ENCODE measurements at regions not wholly inside any gene's neighbourhood (a gene's known extent, or its start where the extent isn't known, plus 50 kb on each side); places are given as distances from the start of the nearest gene placed in this dataset.
A peak's percentile ranks its signal among the peaks of the same experiment; 100 is the strongest.
"Not testable (repeated sequence)": the region's sequence is repeated elsewhere in the genome, so short reads cannot be mapped to it uniquely, and the experiment has no call there.

- peak overlapping the region in 8 of 21 experiments; percentile 15 to 82 (median 55) for H3K27ac ChIP-seq
- no peak overlapping the region for H3K4me3 ChIP-seq
Observed at GRCh38 chr2:63735931-63736330, 105.8 kb upstream of the UGP2 start.

DNA sequence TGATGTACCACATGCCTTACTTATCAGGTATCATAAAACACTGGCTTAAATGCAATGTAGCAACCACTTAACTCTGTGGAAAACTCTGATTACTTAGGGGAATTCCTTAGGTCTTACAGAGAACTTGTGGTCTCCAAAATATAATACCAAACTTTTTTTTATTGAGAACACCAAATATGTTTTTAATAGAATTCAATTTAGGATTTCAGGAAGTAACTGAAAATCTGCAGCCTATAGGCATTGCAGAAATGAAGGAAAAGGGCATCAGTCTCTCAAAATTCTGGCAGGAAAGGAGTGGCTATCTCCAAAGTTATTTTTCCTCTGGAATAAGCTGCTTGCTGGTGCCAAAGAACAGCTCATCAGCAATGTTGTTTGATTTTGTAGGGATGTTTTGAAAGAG lies 105.3 kb upstream of the UGP2 start:
- H3K4me3 ChIP-seq = no peak overlapping the region
- peak overlapping the region in 10 of 21 experiments; percentile 32 to 83 (median 70) for H3K27ac ChIP-seq

GRCh38 chr2:63737081-63737751 lies 104.5 kb upstream of the UGP2 start:
- H3K4me3 ChIP-seq = no peak overlapping the region
- peak overlapping the region in 19 of 21 experiments; percentile 5 to 83 (median 59) for H3K27ac ChIP-seq

DNA sequence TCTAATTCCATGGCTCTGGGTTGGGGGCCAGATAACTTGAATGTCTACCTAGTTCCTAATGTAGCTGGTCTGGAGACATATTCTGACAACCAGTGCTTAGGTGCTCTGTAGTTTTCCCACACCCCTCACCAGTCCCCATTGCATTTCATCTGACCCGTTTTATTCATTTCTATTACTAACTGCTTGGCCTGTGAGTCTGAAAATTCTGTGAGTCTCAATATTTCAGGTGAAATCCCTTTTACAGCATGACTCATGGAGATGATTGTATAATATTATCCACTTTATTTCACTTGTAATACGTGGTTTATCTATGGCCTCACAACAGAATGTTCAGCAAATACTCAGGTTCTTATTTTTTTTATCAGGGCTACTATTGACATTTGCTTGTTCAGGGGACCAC lies 103.7 kb upstream of the UGP2 start:
- Histone ChIP-seq H3K4me3 (no peak overlapping the region), H3K27ac (peak overlapping the region in 14 of 21 experiments; percentile 11 to 83 (median 61))

GRCh38 chr2:63739180-63739579 lies 102.5 kb upstream of the UGP2 start:
- not testable (repeated sequence) for H3K27ac ChIP-seq, H3K4me3 ChIP-seq

DNA sequence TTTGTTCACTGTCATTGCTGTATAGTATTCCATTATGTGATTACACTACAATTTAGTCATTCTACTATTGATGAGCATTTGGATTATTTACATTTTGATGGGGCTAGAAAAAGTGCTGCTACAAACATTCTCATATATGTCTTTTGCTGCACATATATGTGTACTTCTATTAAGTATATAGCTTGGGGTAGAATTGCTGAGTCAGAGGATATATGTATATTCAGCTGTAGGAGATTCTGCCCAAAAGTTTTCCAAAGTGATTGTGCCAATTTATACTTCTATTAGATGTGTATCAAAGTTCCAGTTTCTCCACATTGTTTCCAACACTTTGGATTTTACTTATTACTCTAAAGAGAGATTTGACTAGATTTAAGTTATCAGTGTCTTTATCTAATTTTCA lies 101.7 kb upstream of the UGP2 start:
- H3K27ac ChIP-seq = no peak overlapping the region
- H3K4me3 ChIP-seq = no peak overlapping the region

DNA sequence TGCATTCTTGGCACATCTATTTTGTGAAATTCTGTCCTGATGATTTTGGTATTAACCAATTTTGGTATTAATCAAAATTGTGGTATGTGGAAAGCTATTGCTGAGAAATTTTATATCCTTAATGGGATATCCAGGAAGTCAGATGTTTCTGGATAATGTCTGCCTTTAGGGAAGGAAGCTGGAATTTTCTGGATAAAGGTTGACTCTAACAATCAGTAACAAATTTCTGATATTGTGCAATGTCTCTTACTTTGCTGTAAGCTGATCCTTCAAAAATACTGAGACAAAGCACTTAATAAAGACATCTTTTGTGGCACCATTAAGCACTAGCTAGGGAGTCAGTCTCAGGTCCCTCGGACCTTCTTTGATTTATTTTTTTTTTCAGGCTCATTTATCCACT lies 100.8 kb upstream of the UGP2 start:
- no peak overlapping the region for H3K27ac ChIP-seq
- no peak overlapping the region for H3K4me3 ChIP-seq

DNA sequence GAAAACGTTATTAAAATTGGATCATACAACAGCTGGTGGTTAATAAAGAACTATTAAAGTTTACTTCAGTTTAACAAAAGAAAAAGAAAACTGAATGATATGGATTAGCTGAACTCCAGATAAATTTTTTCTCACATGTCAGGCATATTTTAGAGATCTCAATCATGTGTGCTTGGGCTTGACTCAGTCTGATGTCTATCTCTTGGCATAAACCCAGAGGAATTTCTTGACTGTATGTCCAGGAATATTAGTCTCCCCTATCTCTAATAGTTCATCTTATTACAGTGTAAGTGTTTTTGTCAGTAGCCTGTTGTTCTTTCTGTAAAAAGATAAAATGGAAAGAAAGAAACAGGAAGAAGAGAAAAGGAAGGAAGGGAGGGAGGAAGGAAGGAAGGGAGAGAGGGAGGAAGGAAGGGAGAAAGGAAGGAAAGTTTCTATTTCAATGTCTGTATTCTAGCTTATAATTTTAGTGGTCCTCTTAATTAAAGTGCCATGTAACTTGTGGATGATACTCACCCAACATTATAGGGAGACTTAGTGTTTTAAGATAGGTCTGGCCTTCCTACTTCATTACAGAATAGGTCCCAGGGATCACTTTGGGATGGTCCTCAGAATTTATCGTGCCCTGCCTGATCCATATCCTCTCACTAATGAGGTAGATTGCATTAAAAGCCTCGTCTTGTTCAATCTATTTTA lies 99.7 kb upstream of the UGP2 start:
- no peak overlapping the region for H3K27ac ChIP-seq
- H3K4me3 ChIP-seq = no peak overlapping the region

GRCh38 chr2:63742580-63742976 lies 99.1 kb upstream of the UGP2 start:
- H3K4me3 ChIP-seq = no peak overlapping the region

DNA sequence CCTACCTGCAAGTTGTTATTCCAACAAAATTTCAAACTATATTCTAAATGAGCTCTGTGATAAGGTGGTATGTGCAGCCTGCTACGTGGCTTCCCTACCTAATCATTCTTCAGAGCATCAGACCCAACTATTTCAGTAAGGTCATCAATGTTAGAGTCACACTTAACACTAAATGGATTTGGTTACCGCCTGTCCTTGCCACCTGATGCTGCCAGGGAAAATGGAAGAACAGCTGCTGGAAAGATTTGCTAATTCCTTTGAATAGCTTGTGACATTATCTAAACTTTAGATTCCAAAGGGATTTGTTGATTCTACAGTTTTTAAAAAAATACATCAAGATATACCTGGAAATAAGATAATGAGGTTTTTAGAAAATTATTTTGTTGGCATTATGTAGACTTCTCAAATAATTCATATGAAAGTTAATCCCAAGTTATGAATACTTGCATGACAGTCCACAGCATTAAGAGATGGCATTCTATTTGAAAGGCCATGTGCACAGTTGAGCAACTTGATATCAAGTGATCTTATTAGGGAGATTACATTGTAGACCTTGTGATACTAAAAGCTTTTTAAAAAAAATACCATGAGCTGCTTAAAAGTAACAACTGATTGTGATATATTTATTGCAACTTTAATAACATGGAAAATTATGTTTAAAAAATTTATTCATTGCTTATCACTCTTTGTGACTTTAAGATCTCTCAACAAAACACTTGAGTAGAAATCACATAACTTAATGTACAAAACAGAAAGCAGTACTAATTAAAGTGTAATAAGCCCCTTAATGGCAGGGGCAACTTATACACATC lies 98.3 kb upstream of the UGP2 start:
- Histone ChIP-seq H3K4me3 (no peak overlapping the region), H3K27ac (no peak overlapping the region)

More at GRCh38 chr2:63742580-63742976, 99.1 kb upstream of the UGP2 start:
- H3K27ac ChIP-seq = no peak overlapping the region

GRCh38 chr2:63743982-63744966 lies 97.4 kb upstream of the UGP2 start:
- Histone ChIP-seq H3K4me3 (no peak overlapping the region), H3K27ac (peak overlapping the region in 2 of 21 experiments; percentile 9 to 53)

GRCh38 chr2:63746548-63746947 lies 95.1 kb upstream of the UGP2 start:
- not testable (repeated sequence) for H3K27ac ChIP-seq, H3K4me3 ChIP-seq

DNA sequence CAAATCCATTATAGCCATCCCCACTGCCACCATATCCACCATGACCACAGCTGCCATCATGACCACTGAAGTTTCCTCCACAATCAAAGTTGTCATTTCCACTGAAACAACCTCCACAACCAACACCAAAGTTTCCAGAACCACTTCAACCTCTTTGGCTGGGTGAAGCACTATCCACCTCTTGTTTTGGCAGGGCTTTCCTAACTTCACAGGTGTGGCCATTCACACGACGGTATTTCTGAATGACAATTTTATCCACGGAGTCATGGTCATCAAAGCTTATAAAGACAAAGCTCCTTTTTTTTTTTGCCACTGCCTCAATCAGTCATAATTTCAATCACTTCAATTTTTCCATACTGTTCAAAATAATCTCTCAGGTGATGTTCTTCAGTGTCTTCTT lies 89.8 kb upstream of the UGP2 start:
- Histone ChIP-seq H3K27ac (no peak overlapping the region), H3K4me3 (no peak overlapping the region)

- no peak overlapping the region for H3K4me3 ChIP-seq
- H3K27ac ChIP-seq = peak overlapping the region in 5 of 21 experiments; percentile 19 to 70 (median 30)
Observed at GRCh38 chr2:63755216-63755615, 86.5 kb upstream of the UGP2 start.

GRCh38 chr2:63755965-63756364 lies 85.7 kb upstream of the UGP2 start:
- peak overlapping the region in 4 of 21 experiments; percentile 0 to 57 (median 33) for H3K27ac ChIP-seq
- no peak overlapping the region for H3K4me3 ChIP-seq

- peak overlapping the region in 7 of 21 experiments; percentile 6 to 79 (median 57) for H3K27ac ChIP-seq
- H3K4me3 ChIP-seq = no peak overlapping the region
Observed at GRCh38 chr2:63763391-63763941, 78.2 kb upstream of the UGP2 start.

GRCh38 chr2:63764630-63765029 lies 77.1 kb upstream of the UGP2 start:
- Histone ChIP-seq H3K4me3 (no peak overlapping the region), H3K27ac (peak overlapping the region in 11 of 21 experiments; percentile 20 to 80 (median 57))

DNA sequence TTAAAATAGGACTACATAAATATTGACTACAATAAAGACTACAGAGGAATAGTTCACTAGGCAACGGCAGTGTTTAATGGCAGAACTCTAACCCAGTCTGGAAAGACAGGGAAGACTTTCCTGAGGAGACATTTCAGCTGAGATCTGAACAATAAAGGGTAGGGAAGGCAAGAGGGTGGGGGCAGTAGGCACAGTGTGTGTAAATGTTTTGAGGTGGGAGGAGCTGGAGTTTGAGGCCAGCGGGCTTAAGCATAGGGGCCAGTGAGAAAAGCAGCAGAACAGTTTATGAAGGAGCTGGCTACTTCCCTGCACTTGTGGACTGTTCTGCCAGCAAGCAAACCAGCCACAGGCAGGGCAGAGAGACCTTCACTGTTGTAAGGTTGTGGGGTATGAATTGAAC lies 76.6 kb upstream of the UGP2 start:
- no peak overlapping the region for H3K4me3 ChIP-seq
- H3K27ac ChIP-seq = peak overlapping the region in 14 of 21 experiments; percentile 4 to 80 (median 52)

GRCh38 chr2:63767307-63767706 lies 74.4 kb upstream of the UGP2 start:
- Histone ChIP-seq H3K4me3 (no peak overlapping the region), H3K27ac (no peak overlapping the region)
